Activated T-cell treated with anti-CD3 and anti-CD28 coated beads for 1 hour (primary cell): ENCODE measurements at regions not wholly inside any gene's neighbourhood (a gene's known extent, or its start where the extent isn't known, plus 50 kb on each side); places are given as distances from the start of the nearest gene placed in this dataset.

Experiments used
- DNase-seq: peaks from one replicate; pipeline ENCODE4 v3.0.0-alpha.2; 2020; ENCODE audit warnings: low read depth

GRCh38 chr11:11078344-11079086 is 220.7 kb upstream of the ZBED5 start:
- DNase-seq: no peak

GRCh38 chr11:11077898-11078297 is 220.0 kb upstream of the ZBED5 start:
- DNase-seq: no peak

DNA sequence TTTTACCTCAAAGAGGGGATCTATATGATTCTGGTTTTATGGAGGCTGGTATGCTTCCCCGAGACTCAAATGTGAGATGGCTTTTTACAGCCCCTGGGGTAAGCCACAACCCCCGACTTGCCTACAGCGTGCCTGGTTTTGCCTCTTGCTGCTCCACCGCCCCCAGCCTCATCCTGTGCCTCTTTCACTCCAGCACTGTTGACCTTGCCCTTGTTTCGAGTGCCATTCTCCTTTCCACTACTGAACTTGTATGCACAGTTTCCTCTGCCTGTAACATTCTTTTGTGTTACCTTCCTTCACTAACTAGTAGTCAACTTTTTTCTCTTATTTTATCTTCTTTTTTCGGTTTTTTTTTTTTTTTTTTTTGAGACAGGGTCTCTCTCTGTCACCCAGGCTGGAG is 219.0 kb upstream of the ZBED5 start:
- no peak for DNase-seq

GRCh38 chr11:11076276-11076675 is 218.4 kb upstream of the ZBED5 start:
- no peak for DNase-seq

- no peak for DNase-seq
Measured at GRCh38 chr11:11075515-11076171, 217.8 kb upstream of the ZBED5 start.

DNA sequence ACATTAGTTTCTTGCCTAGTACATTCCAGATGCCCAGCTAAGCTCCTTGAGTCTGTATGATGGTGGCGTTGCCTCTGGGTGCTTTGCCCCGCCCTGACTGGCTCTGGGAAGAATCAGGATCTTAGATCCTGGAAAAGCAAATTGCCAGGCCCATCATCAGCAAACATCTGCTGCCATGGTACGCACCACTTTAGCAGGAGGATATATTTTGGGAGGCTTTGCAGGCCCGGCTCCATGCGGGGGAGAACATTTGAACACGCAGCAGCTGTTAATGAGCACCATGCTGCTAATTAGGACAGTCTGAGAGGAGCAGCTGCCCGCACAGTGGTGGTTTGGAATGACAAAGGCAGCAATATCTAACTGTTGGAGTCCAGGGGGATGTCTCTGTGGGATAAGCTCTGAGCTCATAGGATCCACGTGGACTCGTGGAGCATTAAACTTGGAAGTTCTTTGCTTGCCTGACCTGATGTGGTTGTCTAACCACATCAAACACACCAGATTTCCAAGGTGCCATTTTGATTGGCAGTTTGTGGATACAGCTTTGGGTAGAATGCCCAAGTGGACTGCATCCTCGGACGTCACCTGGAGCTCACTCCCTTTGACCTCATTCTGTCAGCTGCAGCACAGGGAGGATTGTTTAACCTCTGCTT is 217.0 kb upstream of the ZBED5 start:
- no peak for DNase-seq

GRCh38 chr11:11073996-11074395 is 216.1 kb upstream of the ZBED5 start:
- DNase-seq: no peak

DNA sequence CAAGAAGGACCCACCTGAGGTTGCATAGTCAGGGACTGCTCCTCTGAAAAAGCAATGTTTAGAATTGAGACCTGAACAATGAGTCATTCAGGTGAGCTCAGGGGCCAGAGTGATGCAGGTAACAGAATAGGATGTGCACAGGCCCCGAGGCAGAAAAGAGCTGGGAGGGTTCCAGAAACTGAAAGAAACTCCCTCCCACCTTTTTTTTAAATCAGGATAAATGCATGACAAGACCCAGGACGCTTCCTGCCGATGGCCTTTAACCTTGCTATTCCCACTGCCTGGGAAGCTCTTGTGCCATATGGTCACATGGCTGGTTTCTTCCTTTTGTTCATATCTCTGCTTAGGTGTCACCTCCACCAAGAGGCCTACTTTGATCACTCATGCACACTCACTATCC is 214.2 kb upstream of the ZBED5 start:
- DNase-seq: no peak

- no peak for DNase-seq
Measured at GRCh38 chr11:11071486-11071885, 213.6 kb upstream of the ZBED5 start.

GRCh38 chr11:11070976-11071375 is 213.1 kb upstream of the ZBED5 start:
- no peak for DNase-seq

DNA sequence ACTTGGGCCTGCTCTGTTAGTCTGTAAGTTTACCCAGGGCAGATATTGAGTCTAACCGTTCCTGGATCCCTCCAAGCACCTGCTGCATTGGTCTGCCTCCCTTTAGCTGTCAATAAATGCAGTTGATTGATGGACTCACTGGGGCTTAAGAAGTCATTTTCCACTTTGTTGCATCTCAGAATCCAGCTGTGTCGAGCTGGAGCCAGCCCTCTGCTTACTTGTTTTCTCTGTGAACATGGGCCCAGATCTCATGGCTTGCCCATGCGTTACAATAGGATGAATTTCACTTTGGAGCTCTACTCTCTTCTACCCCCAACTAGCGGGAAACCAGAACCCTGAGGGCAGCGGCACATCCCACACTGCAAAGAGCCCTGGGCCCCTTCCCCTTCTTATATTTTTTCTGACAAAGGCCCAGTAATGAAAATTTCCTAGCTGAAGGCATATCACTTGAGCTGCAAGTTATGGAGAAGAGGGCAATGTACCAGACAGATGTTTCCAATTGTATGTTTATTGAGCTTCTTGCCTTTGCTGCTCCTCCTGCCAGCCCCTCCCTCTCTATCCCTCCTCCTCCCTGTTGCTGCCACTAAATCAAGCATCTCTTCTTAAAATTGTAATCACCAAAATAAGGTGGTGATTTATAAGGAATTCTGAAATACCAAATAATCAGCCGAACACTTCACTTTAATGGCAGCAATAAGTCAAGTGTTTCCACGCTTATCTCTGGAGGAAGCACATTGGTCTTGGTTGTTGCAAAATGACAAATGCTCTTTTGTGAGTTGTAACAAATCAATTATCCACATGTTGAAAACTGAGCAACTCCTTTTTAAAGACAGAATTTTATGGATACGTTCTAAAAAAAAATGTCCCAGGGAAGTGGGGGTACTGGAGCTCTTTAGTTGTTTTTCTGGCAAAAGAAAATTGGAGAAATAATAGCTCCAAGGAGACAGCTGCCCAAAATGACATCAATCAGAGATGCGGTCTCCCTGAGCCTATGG is 212.3 kb upstream of the ZBED5 start:
- DNase-seq: no peak

DNA sequence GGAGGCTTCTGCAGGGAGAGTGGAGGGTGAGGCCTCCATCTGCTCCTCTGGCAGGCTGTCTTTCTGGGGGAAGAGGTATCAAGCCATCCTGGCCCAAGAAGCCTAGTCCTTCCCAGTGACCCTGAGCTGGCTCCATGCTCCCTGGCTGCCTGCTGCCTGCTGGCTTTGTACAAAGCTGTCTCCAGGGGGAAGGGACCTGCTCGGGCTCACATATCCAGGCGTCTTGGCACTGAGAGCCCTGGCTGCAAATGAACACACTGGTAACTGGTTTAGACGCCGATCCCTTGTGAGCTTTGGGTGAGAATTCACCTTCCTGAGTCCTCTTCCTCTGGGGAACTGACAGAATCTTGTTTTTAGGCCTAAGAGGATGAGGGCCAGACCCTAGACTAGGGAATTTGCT is 210.3 kb upstream of the ZBED5 start:
- DNase-seq: no peak

GRCh38 chr11:11065396-11065795 is 207.5 kb upstream of the ZBED5 start:
- no peak for DNase-seq

- DNase-seq: no peak
Measured at GRCh38 chr11:11057472-11057854, 199.6 kb upstream of the ZBED5 start.

DNA sequence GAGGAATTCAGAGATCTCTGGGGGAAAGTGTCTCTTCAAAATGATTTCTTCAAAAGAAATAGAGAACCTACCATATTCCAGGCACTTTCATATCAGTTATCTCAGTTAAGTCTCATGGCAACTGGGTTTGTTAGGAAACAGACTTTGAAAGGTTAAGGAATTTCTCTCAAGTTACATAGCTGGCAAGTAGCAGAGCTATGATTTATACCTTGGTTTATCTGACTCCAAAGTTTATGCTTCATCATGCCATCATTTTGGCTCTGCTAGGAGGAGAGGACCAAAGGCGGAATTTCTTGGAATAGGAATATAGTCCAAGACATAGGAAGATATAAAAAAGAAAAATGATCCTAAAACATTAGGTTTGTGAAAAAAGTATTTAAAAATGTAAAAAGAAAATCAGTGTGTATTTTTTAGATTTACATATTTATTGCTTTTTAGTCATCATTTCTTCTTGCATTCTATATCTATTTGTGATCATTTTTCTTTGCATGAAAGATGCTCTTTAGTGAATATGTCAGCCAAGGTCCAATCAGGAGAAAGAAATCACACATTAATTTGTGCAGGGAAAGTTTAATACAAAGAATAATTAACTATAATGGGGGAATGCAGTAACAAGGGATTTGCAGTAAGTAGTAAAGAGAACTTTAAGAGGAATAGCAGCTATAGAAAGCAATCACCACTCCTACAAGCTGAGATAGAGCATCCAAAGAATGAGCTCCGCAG is 199.1 kb upstream of the ZBED5 start:
- DNase-seq: no peak

- no peak for DNase-seq
Measured at GRCh38 chr11:11056316-11056715, 198.5 kb upstream of the ZBED5 start.

DNA sequence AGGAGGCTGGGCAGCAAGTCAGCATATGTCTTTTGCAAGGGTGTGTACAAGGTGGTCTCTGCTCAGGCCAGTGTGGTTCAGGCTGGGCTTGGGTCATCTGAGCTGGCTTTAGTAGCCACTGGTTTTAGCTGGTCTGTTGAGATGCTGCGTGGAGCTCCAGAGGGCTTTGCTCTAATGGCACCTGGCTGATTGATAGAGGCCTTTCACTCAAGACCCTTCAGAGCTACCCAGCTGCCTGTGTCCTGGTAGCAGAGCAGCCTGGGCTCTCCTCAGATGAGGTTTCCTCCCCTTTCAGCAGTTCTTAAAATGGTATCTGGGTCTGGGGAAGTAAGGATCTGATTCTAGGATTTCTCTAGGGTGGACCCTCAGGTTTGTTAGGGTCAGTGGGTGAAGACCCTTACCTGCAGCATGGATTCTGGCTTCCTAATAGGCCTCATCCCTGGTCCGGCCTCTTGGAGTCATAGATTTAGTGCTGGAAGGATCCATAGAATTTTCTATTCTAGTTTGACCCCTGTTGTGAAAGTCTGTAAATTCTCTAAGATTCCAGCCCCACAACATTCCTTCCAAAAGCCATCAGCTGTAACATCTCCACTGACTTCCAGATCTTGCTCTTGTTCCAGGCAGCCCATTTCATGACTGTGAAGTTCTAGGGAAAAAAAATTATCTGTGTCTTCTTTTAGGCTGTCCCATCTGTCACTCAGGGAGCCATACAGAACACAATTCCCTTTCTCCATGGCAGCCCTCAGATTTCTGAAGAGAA is 190.2 kb upstream of the ZBED5 start:
- no peak for DNase-seq

DNA sequence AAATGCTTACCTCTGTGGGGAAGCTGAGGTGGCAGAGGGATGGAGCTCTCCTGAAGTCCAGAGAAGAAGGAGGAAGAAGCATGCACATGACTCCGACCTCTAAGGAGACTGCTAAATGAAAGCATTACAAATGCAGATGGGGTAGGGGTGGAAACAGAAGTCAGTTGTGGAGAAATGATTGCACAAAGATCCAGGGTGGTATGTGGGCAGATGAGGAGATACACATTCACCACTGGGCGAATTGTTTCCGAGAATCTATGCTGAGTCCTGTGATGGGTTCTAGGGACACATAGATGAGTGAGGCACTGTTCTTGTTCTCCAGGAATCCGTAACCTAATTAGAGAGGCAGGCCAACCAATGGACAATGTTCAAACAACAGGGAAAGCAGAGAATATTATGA is 188.9 kb upstream of the ZBED5 start:
- DNase-seq: no peak

DNA sequence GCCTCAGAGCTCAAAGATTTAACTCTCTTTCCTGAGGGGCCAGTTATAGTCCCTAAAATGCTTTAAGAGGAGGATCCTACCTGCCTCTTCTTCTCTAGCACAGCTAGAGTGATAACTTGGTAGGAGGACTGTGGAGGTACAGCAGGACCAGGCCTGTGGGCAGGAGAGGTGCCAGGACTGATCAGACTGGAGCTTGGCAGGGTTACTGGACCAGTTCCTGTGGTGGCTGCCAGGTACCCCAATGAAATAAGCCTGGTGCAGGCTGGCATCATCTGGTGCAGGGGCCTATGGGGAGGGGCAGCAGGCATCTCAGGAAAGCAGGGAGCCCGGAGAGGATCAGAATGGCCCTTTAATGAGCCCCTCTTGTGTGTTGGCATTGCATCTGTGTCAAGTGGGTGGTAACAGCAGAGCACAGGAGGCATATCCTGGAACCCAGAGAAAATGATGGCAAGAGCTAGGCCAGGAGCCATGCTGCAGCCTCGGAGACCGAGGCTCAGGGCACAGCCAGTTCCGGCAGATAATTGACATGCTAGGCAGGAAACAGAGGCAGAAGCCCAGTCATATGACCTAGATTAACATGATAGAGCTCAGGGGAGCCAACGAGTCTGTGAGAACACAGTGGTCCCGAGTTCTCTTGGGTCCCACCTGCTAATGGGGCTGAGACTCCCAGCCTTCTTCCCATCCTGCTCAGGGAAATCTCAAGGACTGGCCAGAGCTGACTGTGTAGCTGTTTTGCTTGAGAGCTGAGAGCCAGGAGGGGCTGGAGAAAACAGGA is 187.5 kb upstream of the ZBED5 start:
- no peak for DNase-seq
